Activated CD8-positive, alpha-beta memory T cell treated with anti-CD3 and anti-CD28 coated beads for 24 hours (primary cell): ENCODE measurements at regions not wholly inside any gene's neighbourhood (a gene's known extent, or its start where the extent isn't known, plus 50 kb on each side); places are given as distances from the start of the nearest gene placed in this dataset.
"Not testable (repeated sequence)": the region's sequence is repeated elsewhere in the genome, so short reads cannot be mapped to it uniquely, and the experiment has no call there.

ENCODE experiments used
- DNase-seq: peaks from one replicate; pipeline ENCODE4 v3.0.0-alpha.2; 2020

- no peak for DNase-seq
Observed at GRCh38 chr16:61150351-61150750, 885.9 kb downstream of the CDH8 start.

GRCh38 chr16:61149709-61150108 lies 886.5 kb downstream of the CDH8 start:
- no peak for DNase-seq

- DNase-seq: no peak
Observed at GRCh38 chr16:61148930-61149329, 887.3 kb downstream of the CDH8 start.

- no peak for DNase-seq
Observed at GRCh38 chr16:61146429-61146828, 889.8 kb downstream of the CDH8 start.

GRCh38 chr16:61131447-61131846 lies 904.8 kb downstream of the CDH8 start:
- DNase-seq: no peak

- DNase-seq: no peak
Observed at GRCh38 chr16:61128545-61129323, 907.5 kb downstream of the CDH8 start.

- no peak for DNase-seq
Observed at GRCh38 chr16:61105544-61105943, 930.7 kb downstream of the CDH8 start.

GRCh38 chr16:61098505-61098904 lies 937.7 kb downstream of the CDH8 start:
- no peak for DNase-seq

GRCh38 chr16:61091300-61091699 lies 944.9 kb downstream of the CDH8 start:
- DNase-seq: not testable (repeated sequence)

GRCh38 chr16:61083711-61084110 lies 952.5 kb downstream of the CDH8 start:
- no peak for DNase-seq

GRCh38 chr16:61074324-61074723 lies 961.9 kb downstream of the CDH8 start:
- no peak for DNase-seq

GRCh38 chr16:61057635-61058034 lies 978.6 kb downstream of the CDH8 start:
- DNase-seq: no peak

- DNase-seq: no peak
Observed at GRCh38 chr16:61050547-61050946, 985.7 kb downstream of the CDH8 start.

- DNase-seq: no peak
Observed at GRCh38 chr16:61045931-61046330, 990.3 kb downstream of the CDH8 start.

- DNase-seq: no peak
Observed at GRCh38 chr16:61042737-61043136, 993.5 kb downstream of the CDH8 start.

- no peak for DNase-seq
Observed at GRCh38 chr16:61030616-61031015, 1005.6 kb downstream of the CDH8 start.

- no peak for DNase-seq
Observed at GRCh38 chr16:61024180-61024900, 1011.9 kb downstream of the CDH8 start.

- DNase-seq: no peak
Observed at GRCh38 chr16:61014869-61015268, 1021.4 kb downstream of the CDH8 start.

GRCh38 chr16:61007694-61008093 lies 1028.5 kb downstream of the CDH8 start:
- no peak for DNase-seq

- no peak for DNase-seq
Observed at GRCh38 chr16:61005952-61006351, 1030.3 kb downstream of the CDH8 start.

- DNase-seq: no peak
Observed at GRCh38 chr16:61002479-61003204, 1033.6 kb downstream of the CDH8 start.

GRCh38 chr16:60991886-60992285 lies 1044.4 kb downstream of the CDH8 start:
- no peak for DNase-seq

GRCh38 chr16:60989592-60989991 lies 1046.6 kb downstream of the CDH8 start:
- no peak for DNase-seq

- DNase-seq: no peak
Observed at GRCh38 chr16:60979119-60979518, 1057.1 kb downstream of the CDH8 start.
